Skeletal muscle cell (primary cell): ENCODE measurements at regions not wholly inside any gene's neighbourhood (a gene's known extent, or its start where the extent isn't known, plus 50 kb on each side); places are given as distances from the start of the nearest gene placed in this dataset.

ENCODE experiments used
- DNase-seq: peaks from one replicate; pipeline ENCODE4 v3.0.0-alpha.2; 2010; ENCODE audit warnings: low read depth
- H3K4me3 ChIP-seq: 2 replicates; pipeline ENCODE4 v1.5.1; 2011; ENCODE audit warnings: low read depth, mild to moderate bottlenecking, control low read depth, low read length, moderate library complexity

DNA sequence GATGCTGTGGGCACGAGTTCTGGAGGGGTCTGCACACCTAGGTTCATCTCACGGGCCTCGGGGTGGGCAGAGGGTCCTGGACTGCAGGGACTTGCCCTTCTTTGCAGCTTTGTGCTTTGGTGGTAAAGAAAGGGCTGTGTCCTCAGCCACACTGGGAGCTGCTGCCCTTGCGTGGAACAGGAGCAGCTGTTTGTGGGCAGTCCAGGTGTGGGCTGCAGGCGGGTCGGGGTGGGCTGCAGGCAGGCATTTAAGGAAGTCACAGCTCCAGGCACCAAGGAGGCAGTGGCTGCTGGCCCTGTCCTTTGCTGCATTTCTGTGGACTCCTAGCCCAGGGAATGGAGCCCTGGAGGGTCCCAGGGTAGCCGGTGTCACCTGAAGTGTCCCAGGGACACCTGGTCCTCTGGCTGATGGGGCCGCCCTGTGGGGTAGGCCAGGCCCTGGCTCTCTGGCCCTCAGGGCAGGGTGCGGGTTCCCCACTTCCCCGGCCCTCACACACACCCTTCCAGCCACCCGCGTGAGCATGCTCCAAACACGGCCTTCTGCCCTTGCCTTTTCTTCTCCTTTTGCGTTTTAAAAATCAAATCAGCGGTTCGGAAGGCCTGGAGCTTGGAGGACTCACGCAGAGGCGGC is 1240.3 kb downstream of the BRD1 start:
- no peak overlapping the region for H3K4me3 ChIP-seq
- DNase-seq: no peak

DNA sequence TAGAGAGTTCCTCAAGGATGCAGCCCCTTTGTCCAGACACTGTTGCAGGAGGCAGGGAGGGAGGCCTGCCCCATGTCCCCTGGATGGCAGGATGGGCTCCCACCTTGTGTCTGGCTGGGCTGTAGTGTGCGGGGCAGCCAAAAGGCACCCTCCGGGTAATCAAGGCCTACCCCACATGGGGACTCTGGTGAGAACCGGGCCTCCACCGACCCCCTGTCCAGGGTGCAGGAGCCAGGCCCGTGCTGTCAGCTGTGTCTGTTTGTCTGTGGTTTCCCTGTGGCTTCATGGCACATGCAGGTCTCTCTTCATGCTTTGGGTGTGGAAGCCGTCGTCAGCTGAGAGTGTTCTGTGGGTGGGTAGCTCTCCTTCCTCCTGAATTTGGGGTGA is 1240.9 kb downstream of the BRD1 start:
- no peak for DNase-seq
- no peak overlapping the region for H3K4me3 ChIP-seq

DNA sequence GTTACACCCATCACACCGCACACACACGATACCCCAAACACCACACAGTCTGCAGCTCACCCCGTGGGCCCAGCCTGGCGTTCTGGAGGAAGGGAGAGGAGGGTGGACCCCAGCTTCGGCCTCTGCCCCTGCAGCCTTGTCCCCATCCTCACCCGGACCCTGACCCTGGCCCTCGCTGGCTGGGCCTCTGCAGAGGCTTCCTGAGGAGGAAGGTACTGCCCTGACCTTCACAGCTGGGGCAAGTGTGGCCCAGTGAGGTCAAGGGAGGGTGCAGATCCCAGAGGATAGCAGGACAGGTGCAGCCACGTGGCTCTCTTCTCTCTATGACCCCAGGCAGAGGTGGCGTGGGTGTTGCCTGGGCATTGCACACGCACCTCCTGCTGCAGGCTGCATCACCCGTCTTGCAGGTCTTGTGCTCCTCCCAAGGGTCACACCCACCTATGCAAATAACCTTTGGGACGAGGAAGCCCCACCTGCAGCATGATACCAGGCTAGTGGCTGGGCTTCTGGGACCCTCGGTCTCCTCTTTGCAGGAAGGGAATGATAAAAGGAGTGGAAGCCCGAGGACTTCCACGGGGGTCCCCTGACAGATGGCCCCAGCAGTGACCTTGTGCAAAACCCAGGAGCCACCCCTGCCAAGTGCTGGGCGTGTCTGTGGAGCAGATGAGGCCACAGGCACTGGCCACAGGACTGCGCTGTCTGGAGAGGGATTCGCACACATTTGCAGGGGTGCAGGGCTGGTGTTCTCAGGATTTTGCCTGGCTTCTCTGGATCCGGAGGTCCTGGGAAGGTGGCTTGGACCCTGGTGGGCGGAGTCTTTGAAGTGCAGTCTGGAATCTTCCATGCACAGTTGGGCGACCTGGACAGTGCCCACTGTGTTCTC is 1241.5 kb downstream of the BRD1 start:
- DNase-seq: no peak
- no peak overlapping the region for H3K4me3 ChIP-seq

DNA sequence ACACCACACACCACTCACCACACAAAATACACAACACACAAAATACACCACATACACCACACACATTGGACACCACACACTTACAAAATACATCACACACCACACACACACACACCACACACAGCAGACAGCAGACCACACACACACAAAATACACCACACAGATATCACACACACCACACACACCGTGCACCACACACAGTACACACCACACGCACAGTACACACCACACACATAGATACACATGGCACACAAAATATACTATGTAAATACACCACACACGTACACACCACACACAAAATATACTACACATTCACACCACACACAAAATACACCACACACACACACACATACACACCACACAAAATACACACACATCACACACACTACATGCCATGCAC is 1243.5 kb downstream of the BRD1 start:
- DNase-seq: no peak
- no peak overlapping the region for H3K4me3 ChIP-seq

DNA sequence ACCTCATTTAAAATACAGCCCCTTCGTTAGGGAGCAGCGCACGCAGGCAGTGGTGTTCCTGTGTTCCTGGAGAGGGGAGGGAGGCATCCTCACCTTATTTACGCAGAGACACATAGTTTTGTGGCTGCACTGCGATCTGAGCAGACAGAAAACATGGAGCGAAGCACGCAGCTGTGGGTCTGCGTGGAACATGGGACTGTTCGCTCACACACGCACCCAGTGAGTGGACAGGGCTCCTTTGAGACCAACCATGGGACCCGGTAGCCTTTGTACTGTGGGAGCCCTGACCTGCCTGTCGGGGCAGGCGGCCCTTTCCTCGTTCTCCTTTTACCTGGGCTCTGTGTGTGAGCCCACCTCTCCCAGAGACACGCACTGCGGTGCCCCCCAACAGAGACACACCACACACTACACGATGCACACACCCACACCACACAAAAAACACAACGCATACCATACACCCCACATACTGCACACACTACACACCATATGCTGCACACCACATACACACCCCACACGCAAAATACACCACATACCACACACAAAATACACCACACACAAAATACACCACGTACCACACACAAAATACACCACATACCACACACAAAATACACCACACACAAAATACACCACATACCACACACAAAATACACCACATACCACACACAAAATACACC is 1245.7 kb downstream of the BRD1 start:
- no peak overlapping the region for H3K4me3 ChIP-seq
- no peak for DNase-seq

DNA sequence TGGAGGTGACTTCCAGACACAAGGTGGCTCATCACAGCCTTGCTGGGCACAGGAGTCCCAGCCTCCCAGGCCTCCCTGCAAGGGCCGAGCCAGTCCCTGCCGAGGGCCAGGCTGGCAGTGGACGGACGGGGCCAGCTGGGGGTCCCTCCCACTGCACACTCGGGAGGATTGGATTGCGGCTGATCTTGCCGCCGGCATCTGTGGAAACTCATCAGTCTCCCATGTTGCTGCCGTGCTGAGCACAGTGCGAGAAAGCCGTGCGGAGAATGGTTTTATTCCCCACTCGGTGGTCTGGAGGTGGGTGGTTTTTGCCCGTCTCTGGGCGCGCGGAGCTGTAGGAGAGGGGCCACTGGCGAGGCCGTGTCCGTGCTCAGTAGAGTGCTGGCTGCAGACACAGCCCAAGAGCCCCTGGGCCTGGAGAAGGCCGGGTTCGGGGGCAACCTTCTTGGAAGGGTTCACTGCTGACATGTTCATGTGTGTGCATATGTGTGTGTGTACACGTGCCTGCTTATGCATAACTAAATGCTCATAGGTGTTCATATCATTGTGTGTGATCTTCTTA is 1246.4 kb downstream of the BRD1 start:
- no peak overlapping the region for H3K4me3 ChIP-seq
- no peak for DNase-seq

DNA sequence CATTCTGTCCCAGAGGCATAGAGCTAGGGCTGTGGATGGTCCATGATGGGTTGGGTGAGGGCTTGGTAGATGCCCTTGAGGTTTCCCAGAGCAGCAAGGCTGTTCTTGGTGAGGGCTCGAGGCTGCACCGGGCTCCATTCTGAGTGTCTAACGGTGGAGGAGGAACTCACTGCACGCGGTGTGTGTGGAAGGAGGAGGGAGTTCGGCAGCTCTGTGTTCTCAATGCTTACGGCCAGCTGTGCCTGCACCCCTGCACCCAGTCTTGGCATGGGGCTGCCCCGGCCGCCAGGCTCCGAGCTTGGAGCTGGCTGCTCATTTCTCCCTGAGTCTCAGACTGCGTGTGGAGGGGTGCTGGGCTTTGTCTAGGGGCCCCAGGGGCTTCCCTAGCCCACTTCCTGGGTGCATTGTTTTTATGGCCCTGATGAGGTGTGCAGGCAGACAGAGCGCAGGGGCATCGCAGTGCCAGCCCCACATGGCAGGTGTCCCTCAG is 1247.1 kb downstream of the BRD1 start:
- no peak for DNase-seq
- no peak overlapping the region for H3K4me3 ChIP-seq

DNA sequence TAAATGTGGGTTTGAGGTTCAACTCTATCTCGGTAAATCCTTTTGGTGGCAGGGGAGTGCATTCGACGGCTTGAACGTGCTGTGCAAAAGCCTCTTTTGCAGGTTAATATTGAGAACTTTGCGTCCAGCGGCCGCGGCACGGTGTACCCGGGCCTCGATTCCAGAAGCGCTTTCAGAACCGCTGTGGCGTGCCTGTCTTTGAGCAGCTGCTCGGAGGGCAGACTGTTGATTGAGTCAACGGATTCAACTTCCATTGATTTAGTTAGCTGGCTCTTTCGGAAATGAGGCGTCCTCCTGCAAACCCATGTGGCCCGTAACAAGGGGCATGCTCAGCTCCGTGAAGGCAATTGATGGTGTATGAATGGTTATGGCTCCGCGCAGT is 1247.8 kb downstream of the BRD1 start:
- H3K4me3 ChIP-seq: no peak overlapping the region
- no peak for DNase-seq

DNA sequence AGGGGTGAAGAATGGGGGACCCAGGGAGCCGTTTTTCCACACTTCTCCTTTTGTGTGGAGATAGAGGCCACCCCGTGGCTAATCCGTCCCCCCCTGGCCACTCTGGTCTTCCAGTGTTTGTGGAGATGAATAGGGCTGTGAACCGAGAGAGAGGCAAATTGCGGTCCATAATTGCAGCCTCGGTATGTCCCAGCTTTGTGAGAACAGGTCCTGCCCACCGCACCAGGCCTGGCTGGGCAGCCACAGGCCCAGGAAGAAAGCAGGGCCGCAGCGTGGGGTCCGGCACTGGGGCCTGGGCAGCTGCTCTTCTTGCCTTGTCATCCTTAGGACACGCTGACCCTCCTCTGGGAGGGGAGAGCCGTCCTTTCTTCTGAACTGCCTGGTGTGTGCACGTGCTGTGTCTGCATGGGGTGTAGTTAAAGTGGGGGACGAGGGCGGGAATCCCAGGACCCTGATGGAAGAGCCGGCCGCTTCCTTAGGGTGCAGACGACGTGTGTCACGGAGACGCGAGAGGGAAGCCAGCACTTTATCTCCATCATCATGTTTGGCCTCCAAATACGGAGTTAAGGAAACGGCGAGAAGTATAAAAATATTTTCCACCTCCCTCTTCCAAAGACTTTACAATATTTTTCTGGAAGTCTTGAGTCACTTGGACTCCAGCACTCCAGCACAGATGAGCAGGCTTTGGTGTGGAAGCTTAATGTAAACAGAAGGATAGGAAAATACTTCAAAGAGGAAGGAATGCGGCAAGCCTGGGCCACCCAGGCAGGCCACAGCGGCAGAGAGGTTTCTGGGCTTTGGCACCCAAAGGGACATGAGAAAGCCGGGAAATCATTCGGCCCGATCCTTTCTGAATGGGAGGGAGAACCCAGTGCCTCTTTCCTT is 1248.4 kb downstream of the BRD1 start:
- no peak for DNase-seq
- no peak overlapping the region for H3K4me3 ChIP-seq

DNA sequence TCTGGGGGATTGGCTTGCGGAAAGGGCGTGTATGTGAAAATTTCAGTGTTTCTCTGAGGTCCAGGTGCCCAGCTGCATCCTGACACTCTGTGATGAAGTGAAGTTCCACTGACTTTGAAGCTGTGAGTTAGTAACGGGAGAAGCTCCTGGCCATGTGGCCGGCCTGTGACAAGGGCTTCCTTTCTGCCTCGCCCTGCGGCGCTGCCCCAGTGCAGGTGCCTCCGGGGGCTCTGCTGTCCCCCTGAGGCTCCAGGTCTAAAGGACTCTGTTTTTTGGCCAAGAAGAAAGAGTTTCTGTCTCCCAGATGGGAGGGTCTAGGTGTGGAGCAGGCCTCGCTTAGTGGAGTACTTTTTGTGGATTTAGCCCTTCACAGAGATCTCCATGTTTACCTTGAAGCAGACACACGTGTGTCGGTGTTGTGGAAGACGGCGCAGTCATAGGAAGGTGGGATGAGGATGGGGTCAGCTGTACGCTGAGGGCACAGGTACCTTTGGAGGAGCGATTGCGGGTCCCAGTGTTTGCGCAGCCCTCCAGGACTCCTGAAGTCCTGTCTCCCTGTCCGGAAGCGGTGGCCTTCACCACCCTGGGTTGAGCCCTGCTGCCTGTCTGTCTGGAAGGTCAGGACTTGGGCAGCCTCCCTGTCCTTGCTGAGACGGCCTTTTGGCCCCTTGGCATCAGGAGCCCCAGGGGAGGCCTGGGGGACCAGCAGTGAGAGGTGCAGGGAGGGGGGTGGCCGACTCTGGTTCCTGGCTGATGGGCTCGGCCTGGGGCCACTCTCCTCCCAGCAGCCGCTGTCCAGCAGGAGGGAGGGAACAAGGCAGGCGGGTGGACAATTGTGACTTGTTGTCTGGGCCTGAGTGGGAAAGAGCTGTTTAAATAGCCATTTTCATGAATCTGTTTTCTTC is 1249.3 kb downstream of the BRD1 start:
- H3K4me3 ChIP-seq: no peak overlapping the region
- DNase-seq: no peak

DNA sequence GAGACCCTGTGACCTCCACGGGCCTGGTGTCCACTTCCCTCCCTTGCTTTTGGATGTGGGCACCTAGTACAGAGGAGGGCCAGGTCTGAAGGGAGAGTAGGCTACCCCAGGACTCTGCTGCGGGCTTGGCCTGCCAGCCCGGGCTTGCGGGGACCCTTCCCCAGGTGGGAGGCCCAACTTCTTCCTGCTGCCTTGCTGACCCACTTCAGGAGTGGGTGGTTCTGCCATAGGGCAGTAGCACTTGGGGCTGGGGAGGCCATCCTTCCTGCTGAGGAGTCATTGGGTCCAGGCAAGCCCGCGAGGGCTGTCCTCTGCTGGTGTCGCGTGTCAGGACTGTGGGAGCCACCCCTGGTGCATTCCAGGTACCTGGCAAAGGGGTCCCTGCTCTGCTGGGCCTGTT is 1250.0 kb downstream of the BRD1 start:
- no peak overlapping the region for H3K4me3 ChIP-seq
- DNase-seq: no peak

DNA sequence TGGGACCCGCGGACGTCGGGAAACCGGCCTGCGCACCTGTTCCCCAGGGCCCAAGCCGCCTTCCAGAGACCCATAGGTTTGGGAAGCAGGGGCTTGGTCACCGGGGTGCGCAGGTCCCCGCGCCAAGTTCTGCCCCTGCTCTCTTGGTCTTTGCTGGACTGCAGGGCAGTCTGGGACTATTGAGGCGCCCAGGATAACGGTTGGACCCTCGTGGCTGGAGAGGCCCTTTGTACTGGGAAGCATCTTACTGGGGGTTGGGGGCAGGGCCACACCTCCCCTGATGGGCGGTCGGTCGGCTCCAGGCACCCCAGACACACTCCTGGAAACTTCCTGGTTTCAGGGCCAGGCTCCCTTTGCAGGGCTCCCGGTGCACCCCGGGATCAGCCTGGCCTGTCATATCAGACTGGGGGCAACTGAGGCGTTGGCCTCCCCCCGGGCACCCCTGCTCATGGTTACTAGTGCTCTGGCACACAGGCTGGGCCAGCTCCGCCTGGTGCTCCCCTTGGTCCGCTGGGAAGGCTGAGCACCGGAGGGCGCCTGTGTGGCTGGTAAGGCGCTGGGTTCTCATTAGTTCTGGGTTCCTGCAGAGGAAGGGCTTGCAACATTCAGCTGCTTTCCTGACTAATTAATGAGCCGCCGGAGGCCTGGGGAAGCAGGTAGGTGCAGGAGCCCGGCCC is 1250.5 kb downstream of the BRD1 start:
- no peak overlapping the region for H3K4me3 ChIP-seq
- no peak for DNase-seq

DNA sequence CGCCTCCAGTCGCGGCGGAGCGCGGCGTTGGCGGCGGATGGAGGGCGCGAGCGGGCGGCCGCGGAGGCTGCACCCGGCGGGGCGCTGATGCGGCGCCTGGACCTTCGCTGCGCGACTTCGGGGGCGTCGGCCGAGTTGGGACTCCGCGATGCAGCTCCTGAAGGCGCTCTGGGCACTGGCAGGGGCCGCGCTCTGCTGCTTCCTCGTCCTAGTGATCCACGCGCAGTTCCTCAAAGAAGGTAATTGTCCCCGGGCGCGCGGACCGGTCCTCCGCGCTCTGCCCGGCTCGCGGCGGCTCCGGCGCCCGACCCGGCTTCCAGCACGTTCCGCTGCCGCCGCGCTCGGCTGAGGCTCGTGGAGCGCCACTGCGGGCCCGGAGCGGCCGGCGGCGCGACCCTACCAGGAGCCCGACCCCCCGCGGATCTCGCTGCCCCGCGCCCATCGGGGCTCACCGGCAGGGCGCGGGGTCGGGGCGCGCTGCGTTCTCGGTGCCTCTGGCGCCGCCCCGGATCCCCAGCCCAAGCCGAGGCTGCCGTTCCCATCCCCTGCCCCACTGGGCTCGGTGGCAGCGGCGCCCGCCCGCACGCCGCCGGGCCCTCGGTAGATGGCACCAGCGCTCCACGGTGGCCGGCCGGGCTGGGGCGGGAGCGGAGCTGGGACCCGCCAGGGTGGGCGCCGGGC is 1251.2 kb downstream of the BRD1 start:
- no peak for DNase-seq
- no peak overlapping the region for H3K4me3 ChIP-seq

DNA sequence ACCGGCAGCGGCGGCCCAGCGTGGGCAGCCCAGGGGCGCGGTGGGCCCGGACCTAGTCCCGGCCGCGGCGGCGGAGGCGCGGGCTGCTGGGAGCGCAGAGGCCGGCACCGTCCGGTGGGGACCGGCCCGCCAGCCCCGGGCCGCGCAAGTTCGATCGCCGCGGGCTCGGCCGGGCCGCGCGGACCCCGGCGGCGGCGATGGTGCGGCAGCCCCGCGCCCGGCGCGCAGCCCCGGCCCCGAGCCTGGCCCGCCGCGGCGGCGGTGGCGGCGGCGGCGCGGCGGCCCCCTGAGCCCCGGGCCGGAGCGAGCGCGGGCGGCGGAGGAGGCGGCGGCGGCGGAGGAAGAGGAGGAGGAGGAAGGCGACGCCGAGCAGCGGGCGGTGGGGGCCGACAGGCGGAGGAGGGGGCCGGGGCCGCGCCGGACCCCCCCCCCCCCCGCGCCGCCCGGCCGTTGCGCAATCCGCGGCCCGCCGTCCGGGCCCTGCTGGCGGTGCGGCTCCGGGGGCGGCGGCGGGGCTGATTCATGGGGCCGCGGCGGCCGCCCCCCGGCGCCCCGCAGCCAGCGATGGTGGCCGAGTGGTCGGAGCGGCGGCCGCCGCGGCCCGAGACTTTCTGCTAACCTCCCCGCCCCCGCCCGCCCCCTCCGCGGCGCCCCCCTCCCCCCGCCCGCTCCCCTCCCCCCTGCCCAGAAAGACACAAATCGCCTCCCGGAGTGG is 1251.9 kb downstream of the BRD1 start:
- DNase-seq: no peak
- no peak overlapping the region for H3K4me3 ChIP-seq

DNA sequence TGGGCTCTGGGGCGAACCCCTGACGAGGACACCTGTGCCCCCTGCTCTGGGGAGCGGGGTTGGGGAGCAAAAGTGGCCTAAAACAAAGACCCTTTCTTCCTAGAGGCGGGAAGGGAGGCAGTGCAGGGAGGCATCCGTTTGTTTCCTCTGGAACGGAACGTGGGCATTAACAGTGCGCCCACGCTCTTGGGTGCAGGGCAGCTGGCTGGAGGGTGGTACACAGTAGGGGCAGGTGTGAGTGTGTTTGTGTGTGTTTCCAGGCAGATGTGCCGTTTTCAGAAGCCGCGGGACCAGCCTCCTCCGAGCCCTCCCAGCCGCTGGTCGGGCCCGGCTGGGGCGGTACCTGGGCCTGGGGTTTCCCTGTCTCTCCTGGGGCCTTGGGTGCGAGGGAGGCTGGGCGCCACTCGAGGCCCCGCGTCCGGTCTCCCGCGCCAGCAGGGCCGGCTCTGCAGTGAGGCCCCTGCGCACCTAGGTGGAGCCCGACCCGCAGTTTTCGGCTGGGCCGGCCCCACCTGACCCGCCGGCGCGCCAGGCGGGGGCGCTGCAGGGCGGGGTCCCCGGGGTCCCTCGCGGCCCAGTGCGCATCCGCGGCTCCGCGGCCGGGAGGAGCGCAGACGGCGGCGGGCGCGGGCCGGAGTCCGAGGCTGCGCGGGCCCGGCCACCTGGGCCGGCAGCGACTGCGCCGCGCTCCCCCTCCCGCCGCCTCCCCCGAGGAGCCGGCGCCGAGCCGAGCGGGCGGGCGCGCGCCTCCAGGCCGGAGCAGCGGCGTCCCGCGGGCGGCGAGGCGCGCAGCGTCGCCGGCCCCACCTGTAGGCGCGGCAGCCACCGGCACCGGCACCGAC is 1252.7 kb downstream of the BRD1 start:
- no peak for DNase-seq
- H3K4me3 ChIP-seq: no peak overlapping the region

DNA sequence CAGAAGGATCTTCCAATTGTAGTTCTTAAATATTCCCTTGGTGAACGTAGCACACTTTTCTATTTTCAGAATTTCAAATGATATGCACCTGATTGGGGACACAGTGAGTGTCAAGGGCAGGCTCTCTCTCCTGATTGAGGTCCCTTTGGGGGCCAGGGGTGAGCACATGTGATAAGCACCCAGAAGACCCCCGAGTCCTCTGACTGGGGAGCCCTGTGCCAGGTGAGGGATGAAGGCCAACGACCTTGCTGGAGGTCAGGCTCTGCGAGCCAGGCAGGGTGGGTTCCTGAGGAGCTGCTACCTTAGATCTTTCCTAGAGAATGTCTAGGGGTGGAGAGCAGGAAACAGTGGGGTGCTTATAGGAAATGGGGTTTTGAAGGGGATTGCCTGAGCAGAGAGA is 1253.9 kb downstream of the BRD1 start:
- DNase-seq: no peak
- H3K4me3 ChIP-seq: no peak overlapping the region
